ENCODE measurements at regions not wholly inside any gene's neighbourhood (a gene's known extent, or its start where the extent isn't known, plus 50 kb on each side); places are given as distances from the start of the nearest gene placed in this dataset.

- TF ChIP-seq ZBTB33 (IDR thresholded peaks at IDR 0.05; ENCODE audit: borderline replicate concordance, low read depth) (no peak), MXI1 (IDR thresholded peaks at IDR 0.05; ENCODE audit: low read depth, low read length) (no peak)
Observed at GRCh38 chr3:152051501-152052404, 178.3 kb downstream of the SUCNR1 start (continued).

- ChIA-PET CTCF (no interaction called here), POLR2A (no interaction called here)
- Histone ChIP-seq H3K79me2 (ENCODE audit: insufficient read depth) (no peaks in the 10 kb centered on the region), H3K9ac (no peak overlapping the region), H2AFZ (ENCODE audit: low read depth) (no peak overlapping the region), H3K4me1 (ENCODE audit: control insufficient read depth in 1 of 2, insufficient read depth in 2 of 2, low read depth in 1 of 2, low read length in 1 of 2) (peaks cover 0 to 6% of the 10 kb centered on the region in 2 experiments; a peak in 1 of 4 replicates), H3K27ac (ENCODE audit: low read depth in 2 of 2, low read length in 1 of 2) (no peak overlapping the region), H3K4me2 (no peak overlapping the region), H3F3A (replicated peaks; ENCODE audit: insufficient read depth) (no peaks in the 10 kb centered on the region), H3K9me3 (no peaks in the 10 kb centered on the region), H3K36me3 (replicated peaks in 1 of 2; ENCODE audit: control insufficient read depth in 1 of 2, insufficient read depth in 2 of 2, low read length in 1 of 2) (no peaks in the 10 kb centered on the region), H3K9me2 (no peaks in the 10 kb centered on the region), H3K4me3 (ENCODE audit: low read depth in 2 of 2, low read length in 1 of 2) (no peak overlapping the region), H3K27me3 (ENCODE audit: insufficient read depth) (no peaks in the 10 kb centered on the region), H4K20me1 (ENCODE audit: insufficient read depth) (no peaks in the 10 kb centered on the region)
- no peak for DNase-seq
- WGBS (ENCODE audit: low lambda C conversion rate) = 63% methylated on average over 1 of the region's 1 CpG
- TF ChIP-seq RXRA (IDR thresholded peaks at IDR 0.05; ENCODE audit: borderline replicate concordance, low read depth) = no peak
- no peak for TF ChIP-seq JUND (IDR thresholded peaks at IDR 0.05)
- no peak for TF ChIP-seq TAF1 (IDR thresholded peaks at IDR 0.05; ENCODE audit: borderline replicate concordance, low read depth, low read length)
- no peak for TF ChIP-seq RCOR1 (IDR thresholded peaks at IDR 0.05; ENCODE audit: low read length)
- TF ChIP-seq EZH2phosphoT487 (IDR thresholded peaks at IDR 0.05; ENCODE audit: borderline replicate concordance, low read depth) = no peak
- TF ChIP-seq CHD2 (IDR thresholded peaks at IDR 0.05; ENCODE audit: low read length, partially characterized antibody) = no peak
- TF ChIP-seq USF1 (IDR thresholded peaks at IDR 0.05; ENCODE audit: borderline replicate concordance, low read depth) = no peak
- TF ChIP-seq FOXJ3 (CRISPR knock-in tag; IDR thresholded peaks at IDR 0.05) = no peak
- TF ChIP-seq IRF3 (IDR thresholded peaks at IDR 0.05; ENCODE audit: low read depth, low read length) = no peak
- TF ChIP-seq TEAD4 (IDR thresholded peaks at IDR 0.05; ENCODE audit: borderline replicate concordance, insufficient read depth) = no peak
- TF ChIP-seq ELF1 (IDR thresholded peaks at IDR 0.05) = no peak
- no peak for TF ChIP-seq GABPA (IDR thresholded peaks at IDR 0.05; ENCODE audit: low read depth)
- TF ChIP-seq YY1 (IDR thresholded peaks at IDR 0.05; ENCODE audit: low read depth) = no peak
- no peak for TF ChIP-seq FOSL2 (IDR thresholded peaks at IDR 0.05; ENCODE audit: borderline replicate concordance, low read depth)
- no peak for TF ChIP-seq NFIC (IDR thresholded peaks at IDR 0.05; ENCODE audit: borderline replicate concordance)
- no peak for TF ChIP-seq USF2 (IDR thresholded peaks at IDR 0.05; ENCODE audit: borderline replicate concordance, low read depth, low read length)
- no peak for TF ChIP-seq REST (IDR thresholded peaks at IDR 0.05; ENCODE audit: low read depth, low read length)
- TF ChIP-seq NRF1 (IDR thresholded peaks at IDR 0.05; ENCODE audit: low read depth, low read length) = no peak
- no peak for TF ChIP-seq EP300 (IDR thresholded peaks at IDR 0.05; ENCODE audit: borderline replicate concordance in 1 of 2, low read depth in 1 of 2, low read length in 1 of 2)
Observed at GRCh38 chr3:152053866-152054265, 180.4 kb downstream of the SUCNR1 start.
